ENCODE measurements at regions not wholly inside any gene's neighbourhood (a gene's known extent, or its start where the extent isn't known, plus 50 kb on each side); places are given as distances from the start of the nearest gene placed in this dataset.
A peak's percentile ranks its signal among the peaks of the same experiment; 100 is the strongest.
"Not testable (repeated sequence)": the region's sequence is repeated elsewhere in the genome, so short reads cannot be mapped to it uniquely, and the experiment has no call there.

- no peaks in the 10 kb centered on the region for H3K36me3 ChIP-seq (ENCODE audit: control insufficient read depth, insufficient read depth, low read length)
- no peaks in the 10 kb centered on the region for H3K27me3 ChIP-seq (replicated peaks; ENCODE audit: control insufficient read depth, insufficient read depth, low read length)
- no peak for TF ChIP-seq CTCF (IDR thresholded peaks at IDR 0.05; ENCODE audit: insufficient read depth, low read length, poor library complexity, severe bottlenecking)
- DNase-seq (ENCODE audit: extremely low read depth, insufficient read length): no peak
- no peak overlapping the region for H3K4me3 ChIP-seq (replicated peaks; ENCODE audit: low read depth, low read length)
Measured at GRCh38 chr3:98705212-98705611, 57.9 kb upstream of the ST3GAL6 start.

- no peak for DNase-seq (ENCODE audit: extremely low read depth, insufficient read length)
- Histone ChIP-seq H3K4me3 (replicated peaks; ENCODE audit: low read depth, low read length) (no peak overlapping the region), H3K36me3 (ENCODE audit: control insufficient read depth, insufficient read depth, low read length) (no peaks in the 10 kb centered on the region), H3K27me3 (replicated peaks; ENCODE audit: control insufficient read depth, insufficient read depth, low read length) (no peaks in the 10 kb centered on the region)
- peak; percentile 25 for TF ChIP-seq CTCF (IDR thresholded peaks at IDR 0.05; ENCODE audit: insufficient read depth, low read length, poor library complexity, severe bottlenecking)
Measured at GRCh38 chr3:98705694-98706093, 57.4 kb upstream of the ST3GAL6 start.

- H3K4me3 ChIP-seq (replicated peaks; ENCODE audit: low read depth, low read length); H3K36me3 ChIP-seq (ENCODE audit: control insufficient read depth, insufficient read depth, low read length); DNase-seq (ENCODE audit: extremely low read depth, insufficient read length); H3K27me3 ChIP-seq (replicated peaks; ENCODE audit: control insufficient read depth, insufficient read depth, low read length): not testable (repeated sequence)
Measured at GRCh38 chr3:98708681-98709080, 54.5 kb upstream of the ST3GAL6 start.

GRCh38 chr3:98709441-98709840 is 53.7 kb upstream of the ST3GAL6 start:
- Histone ChIP-seq H3K27me3 (replicated peaks; ENCODE audit: control insufficient read depth, insufficient read depth, low read length) (no peaks in the 10 kb centered on the region), H3K4me3 (replicated peaks; ENCODE audit: low read depth, low read length) (no peak overlapping the region), H3K36me3 (ENCODE audit: control insufficient read depth, insufficient read depth, low read length) (no peaks in the 10 kb centered on the region)
- DNase-seq (ENCODE audit: extremely low read depth, insufficient read length): no peak
- TF ChIP-seq CTCF (IDR thresholded peaks at IDR 0.05; ENCODE audit: insufficient read depth, low read length, poor library complexity, severe bottlenecking): no peak

DNA sequence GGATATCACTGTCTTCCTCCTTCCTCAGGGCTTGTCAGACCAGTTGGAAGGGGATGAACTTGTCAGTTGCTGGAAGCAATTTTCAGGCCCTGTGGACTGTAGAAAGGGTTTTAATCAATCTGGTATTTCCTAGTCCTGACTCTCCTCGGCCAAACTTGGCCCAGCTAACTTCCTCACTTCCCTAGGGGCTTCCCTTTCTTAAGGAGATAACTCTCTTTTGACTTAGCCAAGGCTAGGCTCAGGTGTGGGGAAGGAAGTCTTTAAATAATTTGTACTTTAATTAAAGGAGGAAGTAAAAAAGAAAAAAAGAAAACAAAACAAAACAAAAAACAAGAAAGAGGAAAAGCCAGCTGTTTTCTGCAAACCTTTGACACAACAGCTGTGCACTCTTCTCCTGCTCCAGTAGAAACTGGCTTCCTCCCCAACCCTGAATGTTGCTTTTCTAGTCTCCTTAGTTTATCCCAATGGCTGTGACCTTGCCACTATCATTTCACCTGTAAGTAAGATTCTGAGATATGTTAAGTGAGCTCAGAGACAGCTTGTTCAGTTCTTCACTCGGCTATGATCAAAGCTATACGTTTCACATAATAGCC is 53.0 kb upstream of the ST3GAL6 start:
- Histone ChIP-seq H3K4me3 (replicated peaks; ENCODE audit: low read depth, low read length) (no peak overlapping the region), H3K36me3 (ENCODE audit: control insufficient read depth, insufficient read depth, low read length) (no peaks in the 10 kb centered on the region), H3K27me3 (replicated peaks; ENCODE audit: control insufficient read depth, insufficient read depth, low read length) (no peaks in the 10 kb centered on the region)
- no peak for DNase-seq (ENCODE audit: extremely low read depth, insufficient read length)
- TF ChIP-seq CTCF (IDR thresholded peaks at IDR 0.05; ENCODE audit: insufficient read depth, low read length, poor library complexity, severe bottlenecking): no peak

GRCh38 chr3:98711426-98711825 is 51.7 kb upstream of the ST3GAL6 start:
- DNase-seq (ENCODE audit: extremely low read depth, insufficient read length): no peak
- H3K27me3 ChIP-seq (replicated peaks; ENCODE audit: control insufficient read depth, insufficient read depth, low read length): no peaks in the 10 kb centered on the region
- TF ChIP-seq CTCF (IDR thresholded peaks at IDR 0.05; ENCODE audit: insufficient read depth, low read length, poor library complexity, severe bottlenecking): no peak
- H3K36me3 ChIP-seq (ENCODE audit: control insufficient read depth, insufficient read depth, low read length): no peaks in the 10 kb centered on the region
- H3K4me3 ChIP-seq (replicated peaks; ENCODE audit: low read depth, low read length): no peak overlapping the region

Data from GM06990 (cell line).